ENCODE measurements at regions not wholly inside any gene's neighbourhood (a gene's known extent, or its start where the extent isn't known, plus 50 kb on each side); places are given as distances from the start of the nearest gene placed in this dataset.

DNA sequence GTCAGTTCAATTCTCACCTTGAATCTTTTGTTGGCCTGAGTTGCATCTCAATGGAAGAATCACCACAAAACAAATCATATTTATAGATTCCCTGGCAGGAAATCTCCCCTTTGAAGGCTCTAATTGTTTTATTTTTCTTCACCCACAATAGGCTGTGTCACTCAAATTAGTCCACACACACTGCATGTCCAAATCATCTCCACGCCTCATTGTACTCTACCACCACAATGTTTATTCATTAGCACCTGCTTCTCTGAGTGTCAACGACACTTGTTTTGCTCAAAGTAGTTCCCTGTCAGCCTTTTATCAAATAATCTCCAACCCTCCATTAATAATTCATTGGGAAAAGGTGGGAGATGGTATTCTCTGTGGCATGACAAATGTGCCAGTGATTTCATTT, 164.3 kb downstream of the ABCC12 start:
- TF ChIP-seq POLR2A (IDR thresholded peaks at IDR 0.05; ENCODE audit: low read length) (no peak), GATA1 (IDR thresholded peaks at IDR 0.05; ENCODE audit: low read depth, low read length) (no peak)

Data from erythroblast (primary cell).